ENCODE measurements at regions not wholly inside any gene's neighbourhood (a gene's known extent, or its start where the extent isn't known, plus 50 kb on each side); places are given as distances from the start of the nearest gene placed in this dataset.

DNA sequence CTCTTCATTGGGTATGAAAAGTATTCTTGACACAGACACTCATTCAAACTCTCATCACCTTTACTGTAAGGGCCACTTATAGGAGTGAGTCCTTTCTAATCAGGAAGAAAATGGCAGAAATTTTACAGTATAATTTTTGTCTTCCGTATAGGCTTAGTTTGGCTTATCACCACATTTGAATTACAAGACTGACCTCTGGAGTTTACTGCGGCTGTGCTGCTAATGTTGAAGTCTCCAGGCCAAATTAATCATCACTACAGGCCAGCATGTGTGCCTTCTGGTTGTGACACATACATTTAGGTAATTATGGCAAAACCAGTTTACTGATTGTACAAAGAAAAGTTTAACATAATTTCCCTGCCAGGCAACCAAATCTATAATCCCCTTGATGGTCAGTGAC lies 753.6 kb upstream of the GCFC2 start:
- no peak for DNase-seq (ENCODE audit: low read depth in 2 of 3, low spot score in 2 of 3)

DNA sequence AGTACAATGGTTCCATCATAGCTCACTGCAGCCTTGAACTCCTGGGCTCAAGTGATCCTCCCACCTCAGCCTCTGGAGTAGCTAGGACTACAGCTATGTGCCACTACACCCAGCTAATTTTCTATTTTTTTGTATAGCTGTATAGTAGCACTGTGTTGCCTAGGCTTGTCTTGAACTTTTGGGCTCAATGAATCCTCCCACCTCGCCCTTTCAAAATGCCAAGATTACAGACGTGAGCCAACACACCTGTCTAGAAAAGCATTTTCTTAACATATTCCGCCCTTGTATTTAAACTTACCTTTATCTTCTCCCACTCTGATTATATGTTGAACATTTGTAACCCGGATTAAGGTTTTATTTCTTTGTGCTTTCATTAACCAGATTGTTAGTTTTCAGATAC lies 750.7 kb upstream of the GCFC2 start:
- DNase-seq (ENCODE audit: low read depth in 2 of 3, low spot score in 2 of 3): no peak

DNA sequence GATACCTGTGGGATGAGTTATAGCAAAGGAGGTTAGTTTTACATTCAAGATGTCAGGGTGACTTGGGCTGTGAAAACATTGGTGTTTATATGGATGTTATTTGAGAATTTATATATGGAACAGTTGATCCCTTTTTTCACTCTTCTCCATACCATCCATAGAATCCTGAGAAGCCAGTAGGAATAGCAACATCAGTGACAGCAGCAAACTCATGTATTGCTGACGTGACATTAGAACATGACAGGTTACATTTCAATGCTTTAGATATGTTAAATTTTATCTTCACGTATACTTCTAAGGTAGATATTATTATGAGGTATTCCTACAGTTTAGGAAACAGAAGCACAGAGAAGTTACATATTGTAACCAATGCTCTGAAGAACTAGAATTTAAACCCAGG lies 745.2 kb upstream of the GCFC2 start:
- no peak for DNase-seq (ENCODE audit: low read depth in 2 of 3, low spot score in 2 of 3)

DNA sequence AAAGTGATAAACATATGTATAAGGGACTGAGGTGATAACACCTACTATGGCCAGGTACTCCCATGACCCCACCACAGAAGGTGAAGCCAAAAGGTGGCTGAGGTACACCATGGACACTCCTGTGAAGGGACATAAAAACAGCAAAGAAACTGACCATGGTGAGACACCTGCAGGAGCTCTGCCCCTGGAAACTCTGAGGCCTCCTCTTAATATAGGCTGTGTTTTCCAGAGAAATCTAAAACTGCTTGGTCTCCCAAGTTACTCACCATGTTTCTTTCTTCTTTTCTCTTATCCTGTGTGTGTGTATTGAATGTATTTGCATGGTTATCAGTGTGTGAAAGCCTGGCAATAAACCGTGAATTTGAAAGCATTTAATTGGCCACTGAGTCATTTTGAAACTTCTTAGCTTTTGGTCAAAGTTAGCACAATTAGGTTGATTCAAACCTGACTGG lies 739.3 kb upstream of the GCFC2 start:
- DNase-seq (ENCODE audit: low read depth in 2 of 3, low spot score in 2 of 3): no peak

DNA sequence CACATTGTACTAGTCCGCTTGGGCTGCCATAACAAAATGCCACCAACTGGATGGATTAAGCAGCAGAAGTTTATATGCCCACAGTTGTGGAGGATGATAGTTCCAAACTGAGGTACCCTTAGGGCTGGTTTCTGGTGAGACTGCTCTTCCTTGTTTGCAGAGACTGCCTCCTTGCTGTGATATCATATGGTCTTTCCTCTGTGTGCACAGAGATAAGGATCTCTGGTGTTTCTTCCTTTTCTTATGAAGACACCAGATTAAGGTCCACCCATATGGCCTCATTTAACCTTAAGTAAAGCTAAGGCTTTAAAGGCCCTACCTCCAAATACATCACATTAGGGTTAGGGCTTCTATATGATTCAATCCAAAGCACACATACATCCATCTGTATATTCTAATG lies 738.2 kb upstream of the GCFC2 start:
- DNase-seq (ENCODE audit: low read depth in 2 of 3, low spot score in 2 of 3): no peak

DNA sequence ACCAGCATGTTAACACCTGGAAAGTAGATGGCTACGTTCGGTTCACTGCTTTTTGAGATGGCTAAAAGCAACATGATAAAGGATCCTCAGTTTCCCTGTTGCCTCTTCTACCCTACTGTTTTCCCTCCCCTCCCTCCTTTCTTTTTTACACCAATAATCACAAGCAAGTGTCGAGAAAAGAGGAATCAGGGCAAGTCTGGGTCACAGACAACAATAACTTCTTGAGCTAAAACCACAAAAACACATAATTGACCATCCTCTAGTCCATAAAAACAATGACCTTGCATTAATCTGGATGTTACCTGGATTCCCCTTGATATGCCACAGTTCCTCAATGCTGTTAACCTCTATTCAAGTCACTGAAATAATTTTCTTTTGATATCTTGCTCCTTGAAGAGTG lies 736.6 kb upstream of the GCFC2 start:
- no peak for DNase-seq (ENCODE audit: low read depth in 2 of 3, low spot score in 2 of 3)

DNA sequence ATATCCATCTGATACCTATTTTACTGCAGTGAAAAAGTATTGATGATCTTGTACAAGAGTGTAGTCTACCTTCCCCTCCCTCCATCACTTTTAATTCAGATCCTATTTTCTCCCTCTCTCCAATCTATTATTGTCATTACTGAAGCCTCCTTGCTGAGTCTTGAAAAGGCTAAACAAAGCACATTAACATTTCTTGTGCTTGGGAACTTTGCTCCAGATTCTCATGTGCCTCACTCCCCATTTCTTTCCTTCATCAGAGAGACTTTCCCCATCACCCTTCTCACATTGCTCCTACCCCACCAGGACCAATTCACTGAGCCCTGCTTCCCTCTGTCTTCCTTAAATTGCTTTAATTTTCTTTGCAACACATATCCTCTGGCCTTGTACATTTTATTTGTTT lies 736.2 kb upstream of the GCFC2 start:
- DNase-seq (ENCODE audit: low read depth in 2 of 3, low spot score in 2 of 3): no peak

DNA sequence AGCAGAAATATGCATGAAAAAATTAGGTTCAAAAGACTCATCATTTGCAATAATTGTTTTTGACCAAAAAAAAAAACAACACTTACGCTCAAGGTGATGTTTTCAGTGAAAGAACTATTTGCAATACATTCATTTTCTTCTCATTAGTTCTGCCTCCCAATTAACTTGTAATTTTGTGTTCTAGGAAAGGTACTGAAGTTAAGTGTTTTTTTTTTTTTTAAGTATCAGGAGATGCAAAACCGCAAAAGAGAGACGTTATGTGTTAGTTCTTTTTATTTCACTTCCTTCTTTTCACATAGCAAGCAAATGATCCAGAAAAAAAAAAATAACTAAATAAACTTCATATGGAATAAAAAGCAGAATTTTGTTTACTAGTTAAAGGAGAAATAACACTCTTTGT lies 735.2 kb upstream of the GCFC2 start:
- no peak for DNase-seq (ENCODE audit: low read depth in 2 of 3, low spot score in 2 of 3)

DNA sequence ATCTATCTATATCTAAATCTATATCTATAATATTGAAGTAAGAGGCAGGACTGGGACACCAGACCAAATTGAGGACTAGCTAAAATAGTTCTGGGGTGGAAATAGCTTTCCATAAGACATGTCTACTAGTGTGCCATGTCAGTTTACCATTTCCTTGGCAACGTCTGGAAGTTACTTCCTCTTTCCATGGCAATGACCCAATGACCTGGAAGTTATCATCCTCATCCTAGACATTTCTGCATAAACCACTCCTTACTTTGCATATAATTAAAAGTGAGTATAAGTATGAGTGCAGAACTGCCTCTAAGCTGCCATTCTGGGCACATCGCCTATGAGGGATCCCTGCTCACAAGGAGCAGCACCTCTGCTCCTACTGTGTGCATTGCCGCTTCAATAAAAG lies 734.0 kb upstream of the GCFC2 start:
- DNase-seq (ENCODE audit: low read depth in 2 of 3, low spot score in 2 of 3): no peak

DNA sequence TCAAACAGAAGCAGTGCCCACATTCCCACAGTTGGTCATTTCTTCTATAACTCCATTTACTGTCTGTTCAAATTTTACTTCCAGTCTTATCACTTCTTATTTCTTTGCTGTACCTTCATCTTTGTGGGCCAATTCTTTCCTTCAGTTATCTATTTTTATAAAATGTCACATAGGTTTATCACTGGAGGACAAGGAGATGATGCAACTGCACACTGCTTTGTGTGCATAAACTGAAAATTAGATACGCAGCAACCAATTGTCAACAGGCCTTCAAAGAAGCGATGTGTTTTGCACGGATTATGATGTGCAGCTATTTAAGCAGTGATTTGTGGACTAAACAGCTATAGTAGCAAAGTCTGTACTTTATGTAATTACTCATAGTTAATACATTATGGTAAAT lies 726.8 kb upstream of the GCFC2 start:
- DNase-seq (ENCODE audit: low read depth in 2 of 3, low spot score in 2 of 3): no peak

DNA sequence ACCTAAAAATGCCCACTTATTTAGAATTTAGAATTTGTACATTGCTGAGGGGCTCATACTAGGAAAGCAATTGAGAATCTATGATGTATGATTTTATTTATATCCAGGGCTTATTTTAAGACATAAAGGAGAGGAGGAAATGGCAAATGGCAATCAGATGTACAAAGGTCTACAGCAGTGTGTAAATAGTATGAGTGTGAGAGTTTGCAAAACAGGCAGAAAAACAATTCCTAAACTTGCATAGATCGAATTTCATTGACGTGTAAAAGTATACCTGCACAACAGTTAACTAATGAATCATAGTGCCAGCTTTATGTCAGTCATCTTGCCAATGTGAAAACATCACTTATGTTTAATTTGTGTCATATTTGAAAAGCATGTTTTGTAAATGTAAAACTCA lies 718.7 kb upstream of the GCFC2 start:
- no peak for DNase-seq (ENCODE audit: low read depth in 2 of 3, low spot score in 2 of 3)

DNA sequence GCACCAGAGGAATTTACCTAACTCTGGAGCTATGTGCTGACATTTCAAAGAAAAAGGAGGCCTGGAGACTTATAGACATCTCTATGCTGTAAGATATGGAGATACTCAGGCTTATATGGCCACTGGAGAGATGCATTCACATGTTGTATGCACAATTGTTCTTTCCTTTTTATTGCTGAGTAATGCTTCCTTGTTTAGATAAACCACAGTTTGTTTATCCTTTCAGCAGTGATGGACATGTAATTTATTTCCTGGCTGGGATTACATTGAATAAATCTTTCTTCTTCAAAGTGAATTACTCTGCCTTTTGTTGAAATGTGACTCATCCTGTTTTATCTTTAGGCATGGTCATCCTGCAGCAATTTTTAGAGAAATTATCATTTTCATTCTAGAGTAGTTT lies 716.7 kb upstream of the GCFC2 start:
- no peak for DNase-seq (ENCODE audit: low read depth in 2 of 3, low spot score in 2 of 3)

DNA sequence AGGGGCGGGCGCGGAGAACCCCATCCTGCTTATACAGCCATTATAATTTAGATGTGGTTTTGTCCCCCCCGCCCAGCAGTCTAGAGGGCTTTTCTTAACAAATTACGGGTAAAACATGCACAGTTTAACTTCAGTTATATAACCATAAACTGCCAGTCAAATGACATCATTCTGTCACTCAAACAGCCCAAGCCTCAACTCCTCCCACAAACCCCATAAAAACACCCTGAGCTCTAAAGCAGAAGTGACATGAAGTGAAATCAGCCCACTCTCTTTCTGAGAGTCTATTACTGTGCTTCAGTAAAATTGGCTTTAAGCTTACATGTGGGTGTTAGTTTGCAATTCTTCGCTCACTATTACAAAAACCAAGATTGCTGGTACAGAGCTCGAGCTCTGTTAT lies 705.1 kb upstream of the GCFC2 start:
- DNase-seq (ENCODE audit: low read depth in 2 of 3, low spot score in 2 of 3): no peak

DNA sequence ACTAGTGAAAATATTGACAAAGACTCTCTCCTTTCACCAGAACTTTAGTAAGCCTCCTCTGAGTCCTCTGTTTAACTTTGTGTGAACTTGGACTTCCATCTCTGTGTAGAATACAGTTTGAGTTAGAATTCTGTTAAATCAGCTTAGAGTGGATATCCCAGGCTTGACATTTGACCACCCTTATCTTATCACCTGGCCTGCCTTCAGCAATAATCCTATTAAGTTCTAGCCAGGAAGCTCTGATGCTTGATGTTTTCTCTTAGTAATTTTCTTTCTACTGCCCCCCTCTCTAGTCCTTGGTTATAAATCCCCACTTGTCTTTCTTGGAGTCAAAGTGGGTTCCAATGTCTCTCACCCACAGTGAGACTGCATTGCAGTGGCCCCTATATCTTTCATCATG lies 702.7 kb upstream of the GCFC2 start:
- no peak for DNase-seq (ENCODE audit: low read depth in 2 of 3, low spot score in 2 of 3)

DNA sequence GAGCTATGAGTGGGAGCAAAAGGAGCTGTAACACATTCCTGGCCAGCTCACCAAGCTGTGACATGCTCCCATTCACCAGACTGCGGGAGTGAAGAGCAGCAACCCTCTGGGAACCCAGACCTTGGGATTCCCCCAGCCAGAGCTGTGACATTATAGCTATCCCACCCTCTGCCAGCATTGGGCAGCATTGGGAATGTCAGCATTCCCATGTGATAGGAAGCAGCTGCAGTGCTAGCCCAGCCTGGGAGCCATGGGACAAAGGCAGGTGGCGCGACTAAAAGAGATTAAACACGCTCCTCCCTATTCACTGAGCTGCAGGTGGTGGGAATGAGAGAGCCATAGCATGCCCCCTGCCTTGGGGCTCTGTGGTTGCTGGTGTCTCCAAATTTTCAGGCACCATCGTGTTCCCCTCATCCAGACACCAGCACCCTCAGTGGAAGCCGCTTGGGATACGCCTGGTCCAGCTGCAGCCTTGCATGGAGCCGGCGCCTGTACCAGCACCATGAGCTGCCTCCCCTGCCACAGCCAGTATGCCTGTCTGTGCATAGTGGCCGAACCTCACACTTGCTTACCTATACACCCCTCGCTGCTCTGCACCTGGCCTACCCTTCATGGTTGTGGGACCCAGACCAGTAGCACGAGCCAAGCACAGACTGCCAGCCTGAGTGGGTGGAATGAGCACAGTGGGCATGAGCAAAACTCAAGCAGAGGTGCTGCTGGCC lies 695.6 kb upstream of the GCFC2 start:
- DNase-seq (ENCODE audit: low read depth in 2 of 3, low spot score in 2 of 3): no peak

DNA sequence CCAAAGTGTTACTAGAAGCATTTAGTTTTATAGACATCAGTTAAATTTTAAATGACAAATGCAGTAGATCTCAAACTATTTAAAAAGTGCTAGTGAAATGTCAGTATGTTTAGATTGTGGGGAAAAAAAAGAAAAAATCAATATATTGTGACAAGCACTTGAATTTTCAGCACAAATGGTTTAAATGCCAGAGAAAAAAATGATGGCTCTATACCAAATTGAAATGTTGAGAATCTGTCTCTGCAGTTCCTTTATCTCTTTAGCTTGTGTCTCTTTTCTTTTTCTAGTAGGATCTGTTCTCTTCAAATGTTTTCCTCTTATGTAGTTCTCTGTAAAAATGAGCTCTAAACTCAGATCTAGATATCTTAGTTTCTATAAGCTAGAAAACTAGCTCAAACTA lies 682.6 kb upstream of the GCFC2 start:
- DNase-seq (ENCODE audit: low read depth in 2 of 3, low spot score in 2 of 3): no peak

DNA sequence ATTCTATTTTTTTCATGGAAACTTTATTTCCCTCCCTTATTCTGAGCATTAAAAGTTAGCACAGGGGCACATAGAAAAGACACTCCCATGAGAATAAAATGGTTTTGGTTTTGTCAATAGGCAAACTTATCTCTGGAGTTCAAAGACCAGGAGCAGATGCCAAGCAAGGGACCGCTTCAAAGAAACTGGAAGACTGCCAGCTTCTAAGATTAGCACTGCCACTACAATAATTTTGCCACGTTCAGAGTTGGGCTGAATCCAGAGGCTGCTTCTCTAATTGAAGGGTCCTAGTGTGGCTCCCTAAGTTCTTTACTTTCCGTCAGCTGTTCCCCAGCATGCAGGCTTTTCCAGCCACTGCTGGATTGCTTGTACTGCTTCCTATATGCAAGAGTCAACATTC lies 681.0 kb upstream of the GCFC2 start:
- no peak for DNase-seq (ENCODE audit: low read depth in 2 of 3, low spot score in 2 of 3)

DNA sequence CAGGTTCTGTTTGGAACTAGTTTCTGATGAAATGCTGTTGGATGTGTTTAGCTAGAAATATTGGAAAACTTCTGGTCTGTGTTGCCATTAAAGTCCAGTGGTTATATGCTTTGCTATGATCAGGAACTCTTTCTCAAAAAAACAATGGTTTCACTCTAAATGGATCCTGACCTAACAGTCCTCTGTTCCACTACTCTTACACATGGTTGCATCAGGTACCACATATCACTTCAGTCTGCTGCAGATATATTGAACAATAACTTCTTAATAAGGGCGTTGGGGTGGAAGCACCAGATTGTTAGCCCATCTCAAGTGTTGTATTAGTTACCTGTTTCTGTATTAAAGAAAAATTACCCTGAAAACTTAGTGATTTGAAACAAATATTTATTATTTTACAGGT lies 676.6 kb upstream of the GCFC2 start:
- DNase-seq (ENCODE audit: low read depth in 2 of 3, low spot score in 2 of 3): no peak

DNA sequence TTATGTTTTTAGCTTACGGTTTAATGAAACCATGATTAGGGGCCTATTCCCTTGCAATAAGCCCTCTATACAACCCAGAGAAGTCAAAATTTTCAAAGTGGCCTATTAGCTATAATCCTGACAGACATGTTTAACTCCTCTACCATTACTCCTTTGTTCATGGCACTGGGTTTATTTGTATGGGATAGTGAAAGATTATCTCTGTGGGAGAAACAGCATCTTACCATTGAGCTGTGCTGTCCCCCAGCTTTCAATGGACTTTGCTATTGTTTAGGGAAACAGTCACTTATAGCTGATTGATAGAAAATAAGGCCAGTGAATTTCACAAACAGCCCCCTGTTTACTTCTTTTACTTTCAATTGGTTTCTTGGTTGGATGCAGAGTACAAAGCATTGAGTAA lies 675.2 kb upstream of the GCFC2 start:
- no peak for DNase-seq (ENCODE audit: low read depth in 2 of 3, low spot score in 2 of 3)

DNA sequence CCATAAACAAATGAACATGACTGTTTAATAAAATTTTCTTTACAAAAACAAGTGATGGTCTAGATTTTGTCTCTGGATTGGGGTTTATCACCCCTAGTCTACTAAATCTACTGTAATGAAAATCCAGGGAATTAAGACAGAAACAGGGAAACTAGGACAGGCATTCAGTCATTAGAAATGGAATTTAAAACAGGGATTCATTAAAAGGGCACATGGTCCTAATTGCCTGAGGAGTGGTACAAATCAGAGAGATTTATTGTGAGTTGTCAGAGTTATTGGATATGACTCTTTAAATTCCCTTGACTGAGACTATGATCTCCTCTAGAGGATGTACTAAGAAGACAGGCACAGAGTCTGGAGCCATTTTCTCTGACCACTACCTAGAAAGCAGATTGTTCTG lies 670.9 kb upstream of the GCFC2 start:
- DNase-seq (ENCODE audit: low read depth in 2 of 3, low spot score in 2 of 3): no peak

DNA sequence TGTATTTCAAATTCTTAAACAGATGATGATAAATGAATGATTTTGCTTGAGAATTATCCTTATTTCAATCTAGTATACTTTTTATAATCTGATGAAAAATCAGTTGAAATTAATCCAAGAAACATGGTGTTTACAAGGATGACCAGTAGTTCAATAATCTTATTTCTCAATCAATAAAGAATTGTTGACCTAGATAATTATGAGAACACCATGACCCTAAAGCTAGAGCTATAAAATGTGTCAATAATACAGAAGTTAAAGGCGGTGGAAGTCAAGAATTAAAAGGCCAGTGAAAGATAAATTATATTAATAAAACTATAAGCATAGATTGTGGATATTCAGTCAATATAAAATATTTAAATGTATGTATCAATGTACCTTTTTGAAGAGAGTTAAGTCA lies 667.4 kb upstream of the GCFC2 start:
- DNase-seq (ENCODE audit: low read depth in 2 of 3, low spot score in 2 of 3): no peak

DNA sequence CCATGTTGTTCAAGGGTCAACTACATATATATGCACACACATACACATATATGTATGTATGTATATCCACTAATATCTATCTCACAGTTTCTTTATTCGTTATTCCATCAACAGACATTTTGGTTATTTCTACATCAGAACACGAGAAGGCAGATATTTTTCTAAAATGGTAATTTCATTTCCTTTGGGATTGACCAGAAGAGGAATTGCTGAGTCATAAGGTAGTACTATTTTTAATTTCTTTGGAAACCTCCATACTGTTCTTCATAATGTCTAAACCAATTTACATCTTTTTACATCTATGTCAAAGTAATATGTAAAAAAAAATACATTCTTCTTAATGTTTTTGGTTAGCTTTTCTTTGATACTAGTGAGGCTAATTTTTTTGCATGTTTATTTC lies 630.7 kb upstream of the GCFC2 start:
- no peak for DNase-seq (ENCODE audit: low read depth in 2 of 3, low spot score in 2 of 3)

DNA sequence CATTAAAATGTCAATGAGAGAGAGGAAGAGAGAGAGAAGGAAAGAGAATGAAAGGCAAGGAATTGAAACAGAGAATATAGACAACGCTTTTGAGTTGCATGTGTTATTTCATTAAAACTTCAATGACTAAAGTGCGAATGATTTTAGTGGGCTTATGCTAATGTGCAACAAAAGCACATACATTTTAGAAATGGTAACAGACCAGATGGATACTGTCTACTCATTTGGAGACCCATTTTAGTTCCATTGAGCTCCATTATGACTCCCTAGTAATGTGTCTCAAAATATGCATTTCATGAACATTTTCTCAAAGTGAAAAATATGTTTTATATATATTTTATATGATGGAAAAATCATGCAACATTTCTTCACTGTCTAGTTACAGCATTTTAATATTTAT lies 622.2 kb upstream of the GCFC2 start:
- no peak for DNase-seq (ENCODE audit: low read depth in 2 of 3, low spot score in 2 of 3)

All from hematopoietic multipotent progenitor cell (in vitro differentiated cells).